ENCODE measurements at regions not wholly inside any gene's neighbourhood (a gene's known extent, or its start where the extent isn't known, plus 50 kb on each side); places are given as distances from the start of the nearest gene placed in this dataset.

DNA sequence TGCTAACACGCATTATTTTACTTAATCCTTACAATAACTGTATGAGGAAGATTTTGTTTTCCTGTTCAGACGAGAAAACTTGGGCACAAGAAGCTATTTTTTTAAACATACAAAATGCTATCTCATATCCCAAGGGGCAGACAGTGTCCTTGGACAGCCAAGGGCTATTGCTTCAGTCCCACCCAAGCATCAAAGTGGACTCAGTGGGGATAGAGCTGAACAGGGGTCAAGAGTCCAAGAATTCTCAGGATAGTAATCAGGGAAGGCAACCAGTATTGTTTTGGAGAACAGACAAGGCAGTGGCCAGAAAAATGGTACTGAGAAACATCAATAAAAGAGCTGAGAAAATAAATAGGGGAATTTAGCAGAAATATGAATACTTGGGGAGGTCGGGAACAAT lies 465.7 kb downstream of the PLPP3 start (continued):
- TF ChIP-seq, protein P1, sequence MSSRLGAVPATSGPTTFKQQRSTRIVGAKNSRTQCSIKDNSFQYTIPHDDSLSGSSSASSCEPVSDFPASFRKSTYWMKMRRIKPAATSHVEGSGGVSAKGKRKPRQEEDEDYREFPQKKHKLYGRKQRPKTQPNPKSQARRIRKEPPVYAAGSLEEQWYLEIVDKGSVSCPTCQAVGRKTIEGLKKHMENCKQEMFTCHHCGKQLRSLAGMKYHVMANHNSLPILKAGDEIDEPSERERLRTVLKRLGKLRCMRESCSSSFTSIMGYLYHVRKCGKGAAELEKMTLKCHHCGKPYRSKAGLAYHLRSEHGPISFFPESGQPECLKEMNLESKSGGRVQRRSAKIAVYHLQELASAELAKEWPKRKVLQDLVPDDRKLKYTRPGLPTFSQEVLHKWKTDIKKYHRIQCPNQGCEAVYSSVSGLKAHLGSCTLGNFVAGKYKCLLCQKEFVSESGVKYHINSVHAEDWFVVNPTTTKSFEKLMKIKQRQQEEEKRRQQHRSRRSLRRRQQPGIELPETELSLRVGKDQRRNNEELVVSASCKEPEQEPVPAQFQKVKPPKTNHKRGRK (CRISPR knock-in tag; IDR thresholded peaks at IDR 0.05; ENCODE audit: borderline replicate concordance), result no peak
- TF ChIP-seq MYBL2 (CRISPR knock-in tag; IDR thresholded peaks at IDR 0.05), result no peak
- no peak for TF ChIP-seq SP1 (CRISPR knock-in tag; conservative IDR thresholded peaks at IDR 0.05)

- ChIA-PET POLR2A (no interaction called here), CTCF (no interaction called here)
- no peak for TF ChIP-seq ZNF121 (CRISPR knock-in tag; IDR thresholded peaks at IDR 0.05)
- TF ChIP-seq ZNF532 (CRISPR knock-in tag; IDR thresholded peaks at IDR 0.05; ENCODE audit: borderline replicate concordance), result no peak
- no peak for TF ChIP-seq SMAD3 (CRISPR knock-in tag; IDR thresholded peaks at IDR 0.05; ENCODE audit: borderline replicate concordance)
- no peak for TF ChIP-seq TEAD4 (CRISPR knock-in tag; IDR thresholded peaks at IDR 0.05)
- no peak for TF ChIP-seq FOXP4 (CRISPR knock-in tag; IDR thresholded peaks at IDR 0.05)
- TF ChIP-seq TCF7 (CRISPR knock-in tag; IDR thresholded peaks at IDR 0.05; ENCODE audit: low read depth), result no peak
- TF ChIP-seq MXD4 (CRISPR knock-in tag; IDR thresholded peaks at IDR 0.05; ENCODE audit: borderline replicate concordance), result no peak
- TF ChIP-seq, protein P2, sequence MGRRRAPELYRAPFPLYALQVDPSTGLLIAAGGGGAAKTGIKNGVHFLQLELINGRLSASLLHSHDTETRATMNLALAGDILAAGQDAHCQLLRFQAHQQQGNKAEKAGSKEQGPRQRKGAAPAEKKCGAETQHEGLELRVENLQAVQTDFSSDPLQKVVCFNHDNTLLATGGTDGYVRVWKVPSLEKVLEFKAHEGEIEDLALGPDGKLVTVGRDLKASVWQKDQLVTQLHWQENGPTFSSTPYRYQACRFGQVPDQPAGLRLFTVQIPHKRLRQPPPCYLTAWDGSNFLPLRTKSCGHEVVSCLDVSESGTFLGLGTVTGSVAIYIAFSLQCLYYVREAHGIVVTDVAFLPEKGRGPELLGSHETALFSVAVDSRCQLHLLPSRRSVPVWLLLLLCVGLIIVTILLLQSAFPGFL (CRISPR knock-in tag; IDR thresholded peaks at IDR 0.05; ENCODE audit: borderline replicate concordance), result no peak
- no peak for TF ChIP-seq NR2C2 (CRISPR knock-in tag; IDR thresholded peaks at IDR 0.05)
- no peak for TF ChIP-seq KAT7 (CRISPR knock-in tag; IDR thresholded peaks at IDR 0.05; ENCODE audit: borderline replicate concordance)
- TF ChIP-seq STAT6 (CRISPR knock-in tag; conservative IDR thresholded peaks at IDR 0.05; ENCODE audit: low read depth), result no peak
- no peak for TF ChIP-seq SP1 (CRISPR knock-in tag; conservative IDR thresholded peaks at IDR 0.05)
- TF ChIP-seq CREB1 (CRISPR knock-in tag; IDR thresholded peaks at IDR 0.05), result no peak
- TF ChIP-seq, protein P1 (CRISPR knock-in tag; IDR thresholded peaks at IDR 0.05; ENCODE audit: borderline replicate concordance), result no peak
- no peak for TF ChIP-seq NFATC4 (CRISPR knock-in tag; IDR thresholded peaks at IDR 0.05)
- no peak for TF ChIP-seq CBFB (CRISPR knock-in tag; IDR thresholded peaks at IDR 0.05; ENCODE audit: low read depth)
- TF ChIP-seq ZNF425 (CRISPR knock-in tag; conservative IDR thresholded peaks at IDR 0.05), result no peak
- no peak for TF ChIP-seq ATF3 (CRISPR knock-in tag; conservative IDR thresholded peaks at IDR 0.05)
- peaks cover 50% of the 10 kb centered on the region for H3K9me3 Mint-ChIP-seq
- H3K36me3 Mint-ChIP-seq, result peaks cover 25% of the 10 kb centered on the region
- H3K27me3 Mint-ChIP-seq (ENCODE audit: low read depth), result no peaks in the 10 kb centered on the region; the same call in 1 of the 2 replicates
- no peak overlapping the region for H3K4me3 Mint-ChIP-seq
- H3K27ac Mint-ChIP-seq, result no peak overlapping the region
- H3K4me1 Mint-ChIP-seq, result peaks cover 4% of the 10 kb centered on the region
- no peak for ATAC-seq
- DNase-seq (ENCODE audit: low spot score), result no peak
Measured at GRCh38 chr1:56107275-56107638, 472.1 kb downstream of the PLPP3 start.
